AG04449 (cell line): ENCODE measurements at regions not wholly inside any gene's neighbourhood (a gene's known extent, or its start where the extent isn't known, plus 50 kb on each side); places are given as distances from the start of the nearest gene placed in this dataset.
"Not testable (repeated sequence)": the region's sequence is repeated elsewhere in the genome, so short reads cannot be mapped to it uniquely, and the experiment has no call there.

ENCODE experiments used
- CTCF ChIA-PET: fragments of 350-600 bp; formaldehyde crosslinking; extraction: SDS; loops from one replicate; lab custom pipeline; 2021; ENCODE audit warnings: antibody characterized with exemption; lab: Yijun Ruan, JAX
- POLR2A ChIA-PET: fragments of 400-600, 350-600 bp; formaldehyde crosslinking; extraction: SDS; loops from one replicate; lab custom pipeline; 2020; ENCODE audit warnings: antibody characterized with exemption, inconsistent platforms; lab: Yijun Ruan, JAX
- DNase-seq: peaks from one replicate; pipeline ENCODE4 v3.0.0-alpha.2; 2010; ENCODE audit warnings: low read depth, low spot score
- H3K4me3 ChIP-seq: 2 replicates; pipeline ENCODE4 v1.5.1; 2011; ENCODE audit warnings: low read depth, mild to moderate bottlenecking, control low read depth, low read length
- TF ChIP-seq, protein P1 (sequence below): IDR thresholded peaks from one replicate; pipeline ENCODE4 v1.5.1; 2011; ENCODE audit warnings: mild to moderate bottlenecking, moderate library complexity, low read length, control low read depth, inconsistent platforms; ENCODE audit not compliant: insufficient read depth; ENCODE audit errors: missing control alignments

GRCh38 chr14:82798276-82798675 is 1264.6 kb upstream of the SEL1L start:
- H3K4me3 ChIP-seq = no peak overlapping the region
- POLR2A ChIA-PET = no interaction called here
- TF ChIP-seq, protein P1, sequence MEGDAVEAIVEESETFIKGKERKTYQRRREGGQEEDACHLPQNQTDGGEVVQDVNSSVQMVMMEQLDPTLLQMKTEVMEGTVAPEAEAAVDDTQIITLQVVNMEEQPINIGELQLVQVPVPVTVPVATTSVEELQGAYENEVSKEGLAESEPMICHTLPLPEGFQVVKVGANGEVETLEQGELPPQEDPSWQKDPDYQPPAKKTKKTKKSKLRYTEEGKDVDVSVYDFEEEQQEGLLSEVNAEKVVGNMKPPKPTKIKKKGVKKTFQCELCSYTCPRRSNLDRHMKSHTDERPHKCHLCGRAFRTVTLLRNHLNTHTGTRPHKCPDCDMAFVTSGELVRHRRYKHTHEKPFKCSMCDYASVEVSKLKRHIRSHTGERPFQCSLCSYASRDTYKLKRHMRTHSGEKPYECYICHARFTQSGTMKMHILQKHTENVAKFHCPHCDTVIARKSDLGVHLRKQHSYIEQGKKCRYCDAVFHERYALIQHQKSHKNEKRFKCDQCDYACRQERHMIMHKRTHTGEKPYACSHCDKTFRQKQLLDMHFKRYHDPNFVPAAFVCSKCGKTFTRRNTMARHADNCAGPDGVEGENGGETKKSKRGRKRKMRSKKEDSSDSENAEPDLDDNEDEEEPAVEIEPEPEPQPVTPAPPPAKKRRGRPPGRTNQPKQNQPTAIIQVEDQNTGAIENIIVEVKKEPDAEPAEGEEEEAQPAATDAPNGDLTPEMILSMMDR = no peak
- DNase-seq = no peak
- CTCF ChIA-PET = no interaction called here

DNA sequence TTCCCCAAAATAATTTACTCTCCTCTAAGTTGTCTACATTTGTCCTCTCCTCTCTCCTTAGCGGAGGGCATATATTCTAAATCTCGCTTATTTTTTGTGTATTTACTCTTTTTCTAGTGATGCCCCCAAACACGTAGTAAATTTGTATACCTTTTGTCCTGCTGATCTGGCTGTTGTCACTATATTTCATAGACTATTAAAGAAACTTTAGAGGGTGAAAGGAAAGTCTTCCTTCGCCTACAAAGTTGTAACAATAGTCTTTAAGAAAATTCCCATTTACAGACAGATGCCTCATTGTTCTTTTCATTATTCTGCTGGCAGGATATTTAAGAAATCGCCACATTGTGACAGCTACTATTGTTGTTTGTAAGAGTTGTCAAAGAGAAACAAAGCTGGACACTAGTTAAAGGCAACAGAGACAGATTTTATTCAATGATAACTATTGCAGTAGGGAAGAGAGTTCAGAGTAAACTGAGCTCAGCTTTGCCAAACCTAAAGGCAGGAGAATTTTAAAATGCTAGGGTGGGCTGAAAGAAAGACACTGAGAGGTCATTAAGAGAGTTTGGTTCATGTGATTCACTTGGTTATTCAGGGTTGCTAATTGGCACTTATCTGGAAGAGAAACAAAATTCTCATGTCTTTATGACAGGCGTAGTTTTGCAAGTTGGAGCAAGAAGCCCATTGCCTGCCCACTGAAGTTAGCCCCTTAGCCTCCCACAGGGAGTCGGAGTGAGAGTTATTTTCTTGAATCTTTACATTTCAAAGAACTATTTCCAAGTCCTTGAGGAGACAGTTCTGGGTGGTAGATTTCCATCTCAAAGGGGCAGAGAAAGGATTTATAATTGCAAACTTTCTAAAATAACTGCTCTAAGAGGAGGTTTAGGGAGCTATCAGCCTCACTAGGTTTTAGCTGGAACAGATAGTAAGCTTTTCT is 1272.5 kb upstream of the SEL1L start:
- CTCF ChIA-PET = no interaction called here
- POLR2A ChIA-PET = no interaction called here
- DNase-seq = no peak
- H3K4me3 ChIP-seq = no peak overlapping the region
- TF ChIP-seq, protein P1 = no peak

DNA sequence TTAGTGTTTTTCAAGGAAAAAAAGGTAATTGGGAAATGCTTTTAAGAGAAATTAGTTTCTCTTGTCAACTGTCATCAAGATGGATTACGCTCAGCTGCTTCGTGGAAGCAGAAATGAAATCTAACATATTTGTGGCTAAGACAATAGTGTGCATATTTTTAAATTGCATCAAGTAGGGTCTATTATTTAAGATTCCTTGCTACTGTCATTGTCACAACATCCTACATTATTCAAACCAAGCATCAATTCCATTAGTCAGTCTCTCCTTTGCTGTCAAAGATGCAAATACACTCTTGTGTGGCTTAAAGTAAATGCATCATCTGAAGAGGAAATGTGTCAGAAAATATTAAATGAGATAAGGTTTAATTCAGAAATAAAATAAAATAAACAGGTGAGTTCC is 1277.6 kb upstream of the SEL1L start:
- no peak overlapping the region for H3K4me3 ChIP-seq
- no peak for DNase-seq
- TF ChIP-seq, protein P1 = no peak
- ChIA-PET CTCF (no interaction called here), POLR2A (no interaction called here)

DNA sequence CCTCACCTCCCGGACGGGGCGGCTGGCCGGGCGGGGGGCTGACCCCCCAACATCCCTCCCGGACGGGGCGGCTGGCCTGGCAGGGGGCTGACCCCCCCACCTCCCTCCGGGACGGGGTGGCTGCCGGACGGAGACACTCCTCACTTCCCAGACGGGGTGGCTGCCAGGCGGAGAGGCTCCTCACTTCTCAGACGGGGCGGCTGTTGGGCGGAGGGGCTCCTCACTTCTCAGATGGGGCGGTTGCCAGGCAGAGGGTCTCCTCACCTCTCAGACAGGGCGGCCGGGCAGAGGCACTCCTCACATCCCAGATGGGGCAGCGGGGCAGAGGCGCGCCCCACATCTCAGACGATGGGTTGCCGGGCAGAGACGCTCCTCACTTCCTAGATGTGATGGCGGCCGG is 1280.7 kb upstream of the SEL1L start:
- H3K4me3 ChIP-seq, CTCF ChIA-PET, POLR2A ChIA-PET, DNase-seq: not testable (repeated sequence)

DNA sequence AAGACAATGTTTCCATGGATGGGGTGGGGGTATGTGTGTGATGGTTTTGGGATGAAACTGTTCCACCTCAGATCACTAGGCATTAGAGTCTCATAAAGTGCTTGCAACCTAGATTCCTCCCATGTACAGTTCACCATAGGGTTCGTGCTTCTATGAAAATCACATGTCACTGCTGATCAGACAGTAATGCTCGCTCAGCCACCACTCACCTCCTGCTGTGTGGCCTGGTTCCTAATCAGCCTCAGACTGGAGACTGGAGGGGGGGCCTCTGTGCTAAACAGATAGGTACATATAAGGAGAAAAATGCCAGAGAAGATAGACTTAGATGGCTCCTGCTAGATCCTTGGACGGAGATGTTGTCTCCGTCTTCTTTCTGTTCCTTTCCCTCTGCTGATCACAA is 1296.9 kb upstream of the SEL1L start:
- TF ChIP-seq, protein P1 = no peak
- CTCF ChIA-PET = no interaction called here
- no peak for DNase-seq
- POLR2A ChIA-PET = no interaction called here
- no peak overlapping the region for H3K4me3 ChIP-seq

DNA sequence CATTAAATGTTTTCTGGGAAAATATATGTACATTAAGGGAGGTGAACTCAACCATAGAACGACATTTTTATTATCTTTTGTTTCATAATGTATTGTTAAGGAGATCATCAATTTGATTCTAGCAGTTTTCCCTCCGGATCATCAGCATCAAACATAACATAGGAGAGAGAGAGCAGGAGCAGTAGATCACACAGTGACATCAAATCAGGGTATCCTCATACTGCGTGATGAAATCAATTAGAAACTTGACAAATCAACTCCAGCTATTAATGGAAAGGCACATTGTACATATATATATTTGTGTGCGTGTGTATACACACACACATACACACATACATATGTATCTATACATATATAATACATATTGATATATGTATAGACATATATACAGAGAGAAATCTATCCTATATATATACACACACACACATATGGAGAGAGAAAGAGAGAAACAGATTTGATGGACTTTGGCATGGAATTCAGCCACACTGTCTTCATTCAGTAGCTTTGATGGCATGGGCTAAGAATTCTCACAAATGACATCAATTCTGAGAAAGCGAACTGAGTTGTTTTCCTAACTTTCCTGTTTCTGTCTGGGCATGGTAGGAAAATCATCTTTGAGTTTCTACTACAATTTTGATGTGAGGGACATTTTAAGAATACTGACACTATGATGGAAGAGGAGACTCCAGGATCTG is 1302.8 kb upstream of the SEL1L start:
- no peak for DNase-seq
- POLR2A ChIA-PET = no interaction called here
- no peak overlapping the region for H3K4me3 ChIP-seq
- CTCF ChIA-PET = no interaction called here
- TF ChIP-seq, protein P1 = no peak
